GM18909 (cell line): ENCODE measurements at regions not wholly inside any gene's neighbourhood (a gene's known extent, or its start where the extent isn't known, plus 50 kb on each side); places are given as distances from the start of the nearest gene placed in this dataset.

ENCODE experiments used
- ATAC-seq: cut with Tn5 transposase; IDR thresholded peaks from one replicate; pipeline ENCODE4 v1.9.1; 2021; ENCODE audit warnings: mild to moderate bottlenecking; ENCODE audit not compliant: unreplicated experiment, poor library complexity

DNA sequence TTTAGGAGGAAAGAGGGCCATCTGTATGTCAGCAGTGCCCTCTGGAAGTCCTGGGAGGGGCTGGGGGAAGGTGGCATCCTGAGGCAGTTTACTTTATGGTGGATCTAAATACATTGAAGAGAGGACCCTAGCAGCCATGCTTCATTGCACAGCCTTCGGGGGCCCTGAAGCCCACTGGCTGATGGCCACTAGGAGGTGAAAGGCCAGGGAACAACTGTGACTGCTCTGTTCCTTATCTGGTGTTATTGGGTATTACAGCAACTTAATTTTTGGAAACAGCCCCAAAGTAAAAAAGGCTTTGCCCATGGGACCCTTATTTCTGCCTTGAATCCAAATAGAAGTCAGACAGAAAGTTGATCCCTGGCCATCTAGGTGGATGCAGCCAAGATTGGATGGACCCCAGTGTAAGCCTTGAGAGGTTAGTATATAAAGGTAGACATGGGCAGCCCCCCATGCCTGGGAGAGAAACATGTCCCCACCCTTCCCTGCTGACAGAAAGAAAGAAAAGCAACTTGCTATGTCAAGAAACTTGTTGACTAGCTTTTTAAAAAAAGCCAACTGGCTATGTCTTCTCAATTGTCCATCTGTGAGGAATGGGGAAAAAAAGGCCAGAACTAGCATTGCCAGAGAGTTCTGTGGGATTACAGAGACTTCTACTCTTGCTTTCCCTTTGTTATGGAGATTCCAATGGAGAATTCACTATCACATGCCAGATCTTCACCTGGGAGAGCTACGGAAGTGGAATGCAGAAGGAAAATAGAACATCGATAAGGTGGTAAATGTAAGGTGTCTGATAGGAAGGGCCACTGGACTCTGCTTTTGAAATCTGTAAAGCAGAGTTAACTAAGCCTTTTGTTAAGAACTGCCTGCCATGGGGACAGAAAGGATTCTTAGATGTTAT lies 58.6 kb upstream of the OSR1 start:
- ATAC-seq: no peak

- ATAC-seq: no peak
Observed at GRCh38 chr2:19416083-19416482, 57.7 kb upstream of the OSR1 start.

DNA sequence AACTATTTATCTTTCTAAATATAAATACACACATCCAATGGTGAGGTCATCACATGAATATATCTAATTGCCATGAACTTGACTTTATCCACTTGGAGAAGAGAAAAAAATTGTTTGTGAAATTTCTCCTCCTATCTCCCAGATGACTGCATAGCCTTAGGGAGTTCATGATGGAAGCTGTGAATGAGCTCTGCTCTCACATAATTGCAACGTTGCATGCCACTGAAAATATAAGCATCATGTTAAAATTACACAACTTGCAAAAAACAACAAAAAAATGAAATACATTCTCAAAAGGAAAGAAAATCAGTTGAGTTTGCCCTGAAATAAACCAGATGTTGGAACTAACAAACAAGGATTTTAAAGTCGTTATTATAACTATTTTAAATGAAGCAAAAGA lies 50.6 kb upstream of the OSR1 start:
- ATAC-seq: no peak

DNA sequence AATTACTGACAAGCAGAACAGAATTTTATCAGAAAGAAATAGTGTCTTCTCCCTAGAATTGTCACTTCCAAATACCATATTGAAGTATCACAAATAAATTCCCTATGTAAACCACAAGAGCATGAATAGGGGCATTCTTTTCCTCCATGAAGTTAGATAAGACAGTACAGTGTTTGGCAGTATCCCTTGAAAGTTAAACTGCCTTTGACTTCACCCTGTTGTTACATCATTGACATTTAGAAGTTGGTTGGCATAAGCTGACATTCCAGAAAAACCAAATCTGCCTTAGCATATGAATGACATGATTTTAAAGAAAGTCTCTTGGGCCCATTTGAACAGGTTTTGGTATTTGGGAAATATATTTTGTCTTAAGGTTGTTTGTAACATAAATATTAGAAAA lies 50.2 kb upstream of the OSR1 start:
- no peak for ATAC-seq
